H1 (cell line): ENCODE measurements at regions not wholly inside any gene's neighbourhood (a gene's known extent, or its start where the extent isn't known, plus 50 kb on each side); places are given as distances from the start of the nearest gene placed in this dataset.

Experiments
- CTCF ChIA-PET: fragments of 300-600 bp; sonication (Branson Sonifier 250); formaldehyde crosslinking; loops from one replicate; lab custom pipeline; 2021; ENCODE audit not compliant: partially characterized antibody; lab: Charles Lee
- POLR2A ChIA-PET: fragments of 300-600 bp; sonication (Branson Sonifier 250); formaldehyde crosslinking; loops from one replicate; lab custom pipeline; 2021; ENCODE audit warnings: inconsistent platforms; ENCODE audit not compliant: partially characterized antibody; lab: Charles Lee
- DNase-seq, 2 experiments: peaks; one replicate each; pipeline versions ENCODE4 v3.0.0 to v3.0.0-alpha.2; 2010 to 2022; ENCODE audit warnings: low spot score in 2 of 2, low read depth in 1 of 2, mixed read lengths in 1 of 2
- FAIRE-seq: peaks from 2 replicates; lab custom pipeline; 2011; peaks lifted over from hg19 to GRCh38; lab: Jason Lieb, UNC
- H2AFZ ChIP-seq: 2 replicates; pipeline ENCODE4 v1.8.1; 2012; ENCODE audit warnings: low read length, inconsistent platforms
- H2AK5ac ChIP-seq: 2 replicates; pipeline ENCODE4 v1.6.1; 2013; ENCODE audit warnings: low read depth, low read length
- H2BK120ac ChIP-seq: replicated peaks from 2 replicates; pipeline ENCODE3; 2013; ENCODE audit warnings: low read depth, low read length, inconsistent platforms
- H2BK12ac ChIP-seq: 2 replicates; pipeline ENCODE4 v1.6.1; 2013; ENCODE audit warnings: low read depth, low read length
- H2BK15ac ChIP-seq: 2 replicates; pipeline ENCODE4 v1.6.1; 2013; ENCODE audit warnings: low read length
- H2BK20ac ChIP-seq: 2 replicates; pipeline ENCODE4 v1.6.1; 2013; ENCODE audit warnings: low read length
- H2BK5ac ChIP-seq: 2 replicates; pipeline ENCODE4 v1.6.1; 2013; ENCODE audit warnings: low read depth, low read length
- H3K14ac ChIP-seq: 2 replicates; pipeline ENCODE4 v1.6.1; 2013; ENCODE audit warnings: inconsistent platforms; ENCODE audit not compliant: insufficient read length
- H3K18ac ChIP-seq: 2 replicates; pipeline ENCODE4 v1.6.1; 2013; ENCODE audit warnings: low read length; ENCODE audit errors: extremely low read depth
- H3K23ac ChIP-seq: 2 replicates; pipeline ENCODE4 v1.6.1; 2013; ENCODE audit warnings: inconsistent platforms; ENCODE audit not compliant: insufficient read length
- H3K23me2 ChIP-seq: 2 replicates; pipeline ENCODE4 v1.6.1; 2013; ENCODE audit warnings: low read depth, low read length
- H3K27ac ChIP-seq: 2 replicates; pipeline ENCODE4 v1.6.1; 2011; ENCODE audit warnings: low read depth, low read length, inconsistent platforms
- H3K27me3 ChIP-seq, 4 experiments: replicated peaks in 1 of 4; 1 replicate in 1 of 4; 2 replicates in 3 of 4; pipeline versions ENCODE4 v1.6.1 to v1.8.1; 2011 to 2013; ENCODE audit warnings: low read length in 3 of 4, mild to moderate bottlenecking in 3 of 4, inconsistent platforms in 2 of 4, mixed read lengths in 2 of 4, moderate library complexity in 1 of 4; ENCODE audit not compliant: control insufficient read depth in 3 of 4, insufficient read depth in 3 of 4; ENCODE audit errors: extremely low read depth in 1 of 4
- H3K36me3 ChIP-seq, 4 experiments: 2 replicates each; pipeline versions ENCODE4 v1.6.1 to v1.8.1; 2011 to 2013; ENCODE audit warnings: mild to moderate bottlenecking in 4 of 4, low read length in 3 of 4, moderate library complexity in 2 of 4, control low read depth in 1 of 4, inconsistent platforms in 1 of 4; ENCODE audit not compliant: insufficient read depth in 4 of 4, control insufficient read depth in 2 of 4
- H3K4ac ChIP-seq: replicated peaks from 2 replicates; pipeline ENCODE3; 2013; ENCODE audit warnings: low read length, low read depth, mixed read lengths, inconsistent platforms; ENCODE audit not compliant: insufficient read length
- H3K4me1 ChIP-seq, 4 experiments: replicated peaks in 1 of 4; 1 replicate in 1 of 4; 2 replicates in 3 of 4; pipeline versions ENCODE4 v1.6.1 to v1.8.1; 2011 to 2013; ENCODE audit warnings: low read length in 3 of 4, inconsistent platforms in 2 of 4, mixed read lengths in 1 of 4; ENCODE audit not compliant: insufficient read depth in 4 of 4, control insufficient read depth in 3 of 4
- H3K4me2 ChIP-seq, 2 experiments: 2 replicates each; pipeline versions ENCODE4 v1.6.1 to v1.8.1; 2011 to 2013; ENCODE audit warnings: low read depth in 2 of 2, low read length in 2 of 2, control low read depth in 1 of 2, inconsistent platforms in 1 of 2, mild to moderate bottlenecking in 1 of 2; ENCODE audit not compliant: insufficient read depth in 1 of 2
- H3K4me3 ChIP-seq, 4 experiments: fragments of 200-600, 300-600 bp in 1 of 4; sonication (generic), shearing (Covaris generic), sonication (Bioruptor Twin) in 1 of 4; 2 replicates each; pipeline versions ENCODE4 v1.5.1 to v1.8.1; 2011 to 2016; ENCODE audit warnings: low read length in 4 of 4, low read depth in 3 of 4, control low read depth in 2 of 4, inconsistent platforms in 2 of 4, mild to moderate bottlenecking in 2 of 4, mixed read lengths in 1 of 4, moderate library complexity in 1 of 4; ENCODE audit not compliant: insufficient read depth in 2 of 4; ENCODE audit errors: extremely low read depth in 1 of 4
- H3K56ac ChIP-seq: replicated peaks from 2 replicates; pipeline ENCODE3; 2013; ENCODE audit warnings: low read depth, mild to moderate bottlenecking, mixed read lengths, low read length, inconsistent platforms; ENCODE audit not compliant: insufficient read length
- H3K79me1 ChIP-seq: 2 replicates; pipeline ENCODE4 v1.6.1; 2013; ENCODE audit warnings: low read depth, low read length, control low read depth
- H3K79me2 ChIP-seq, 2 experiments: 2 replicates each; pipeline versions ENCODE4 v1.6.1 to v1.8.1; 2012 to 2013; ENCODE audit warnings: low read length in 2 of 2, mild to moderate bottlenecking in 2 of 2, inconsistent platforms in 1 of 2; ENCODE audit not compliant: insufficient read depth in 2 of 2, control insufficient read depth in 1 of 2
- H3K9ac ChIP-seq, 4 experiments: replicated peaks in 1 of 4; 1 replicate in 1 of 4; 2 replicates in 3 of 4; pipeline versions ENCODE4 v1.6.1 to v1.8.1; 2011 to 2013; ENCODE audit warnings: low read depth in 3 of 4, low read length in 3 of 4, control low read depth in 2 of 4, mild to moderate bottlenecking in 2 of 4, moderate library complexity in 2 of 4, inconsistent platforms in 1 of 4; ENCODE audit errors: extremely low read depth in 1 of 4
- H3K9me3 ChIP-seq, 2 experiments: 2 replicates each; pipeline versions ENCODE4 v1.6.1 to v1.8.1; 2012 to 2013; ENCODE audit warnings: mild to moderate bottlenecking in 2 of 2, moderate library complexity in 2 of 2, control low read depth in 1 of 2, inconsistent platforms in 1 of 2, low read depth in 1 of 2, low read length in 1 of 2, mixed read lengths in 1 of 2; ENCODE audit not compliant: insufficient read depth in 2 of 2
- H4K20me1 ChIP-seq, 2 experiments: replicated peaks in 1 of 2; 2 replicates each; pipeline versions ENCODE3 to v1.8.1; 2011 to 2013; ENCODE audit warnings: inconsistent platforms in 2 of 2, low read length in 2 of 2, mild to moderate bottlenecking in 1 of 2; ENCODE audit not compliant: insufficient read depth in 2 of 2, control insufficient read depth in 1 of 2
- H4K5ac ChIP-seq: 2 replicates; pipeline ENCODE4 v1.6.1; 2013; ENCODE audit warnings: low read length, low read depth, mixed read lengths, inconsistent platforms; ENCODE audit not compliant: insufficient read length
- H4K8ac ChIP-seq: 2 replicates; pipeline ENCODE4 v1.8.0; 2013; ENCODE audit warnings: mild to moderate bottlenecking, moderate library complexity, low read length, inconsistent platforms; ENCODE audit not compliant: insufficient read depth; ENCODE audit errors: extremely low read depth
- H4K91ac ChIP-seq: replicated peaks from 2 replicates; pipeline ENCODE3; 2013; ENCODE audit warnings: low read length, mixed read lengths, inconsistent platforms; ENCODE audit not compliant: insufficient read length
- RFX5 ChIP-seq: IDR thresholded peaks from 2 replicates; pipeline ENCODE4 v1.6.1; 2011; ENCODE audit warnings: low read depth, low read length, improper control_type of control experiment, borderline replicate concordance
- SUZ12 ChIP-seq: fragments of 200-600 bp; sonication (generic); IDR thresholded peaks from 2 replicates; pipeline ENCODE4 v1.6.1; 2012; ENCODE audit warnings: mild to moderate bottlenecking, inconsistent platforms, low read length, moderate library complexity, mixed read lengths
- WGBS, 2 experiments: shearing (Covaris generic) in 1 of 2; methylation state at CpG; one replicate each; pipeline versions ENCODE4 v1.1.6 to v1.1.7; 2013 to 2015; ENCODE audit warnings: low lambda C conversion rate in 2 of 2, mixed read lengths in 2 of 2, inconsistent platforms in 1 of 2, low coverage in 1 of 2, missing lambda C conversion rate in 1 of 2; ENCODE audit not compliant: insufficient replicate concordance in 2 of 2, insufficient coverage in 1 of 2, insufficient read length in 1 of 2; ENCODE audit errors: extremely low coverage in 1 of 2, missing lambda C conversion rate in 1 of 2; 5-methylcytosine and 5-hydroxymethylcytosine counted together

DNA sequence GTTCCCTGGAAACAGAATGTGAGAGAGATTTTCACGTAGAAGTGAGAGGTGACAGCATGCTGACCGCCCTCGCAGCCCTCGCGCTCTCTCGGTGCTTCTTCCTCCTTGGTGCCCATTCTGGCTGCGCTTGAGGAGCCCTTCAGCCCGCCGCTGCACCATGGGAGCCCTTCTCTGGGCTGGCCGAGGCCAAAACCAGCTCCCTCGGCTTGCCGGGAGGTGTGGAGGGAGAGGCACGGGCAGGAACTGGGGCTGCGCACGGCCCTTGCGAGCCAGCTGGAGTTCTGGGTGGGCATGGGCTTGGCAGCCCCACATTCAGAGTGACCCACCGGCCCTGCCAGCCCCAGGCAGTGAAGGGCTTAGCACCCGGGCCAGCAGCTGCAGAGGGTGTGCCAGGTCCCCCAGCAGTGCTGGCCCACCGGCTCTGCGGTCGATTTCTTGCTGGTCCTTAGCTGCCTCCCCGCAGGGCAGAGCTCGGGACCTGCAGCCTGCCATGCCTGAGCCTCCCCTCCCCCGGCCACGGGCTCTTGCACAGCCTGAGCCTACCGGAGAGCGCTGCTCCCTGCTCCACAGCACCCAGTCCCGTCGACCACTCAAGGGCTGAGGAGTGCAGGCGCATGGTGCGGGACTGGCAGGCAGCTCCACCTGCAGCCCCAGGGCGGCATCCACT lies 888.7 kb upstream of the ZWINT start:
- Histone ChIP-seq H3K4me2 (no peak overlapping the region), H4K8ac (no peak overlapping the region), H2BK5ac (no peak overlapping the region), H2BK15ac (no peak overlapping the region), H3K4me1 (peaks cover 0 to 4% (median 0%) of the 10 kb centered on the region in 4 experiments; a peak in 1 of 7 replicates), H2AK5ac (no peak overlapping the region), H2AFZ (no peak overlapping the region), H3K9me3 (peaks cover 0 to 8% of the 10 kb centered on the region in 2 experiments; a peak in 2 of 4 replicates), H3K4ac (no peak overlapping the region), H2BK120ac (no peak overlapping the region), H3K9ac (no peak overlapping the region), H4K20me1 (no peaks in the 10 kb centered on the region), H3K18ac (no peak overlapping the region), H3K79me2 (no peaks in the 10 kb centered on the region), H3K23me2 (no peaks in the 10 kb centered on the region), H3K23ac (no peak overlapping the region), H3K56ac (no peak overlapping the region), H3K27ac (no peak overlapping the region), H3K27me3 (no peaks in the 10 kb centered on the region), H4K5ac (no peak overlapping the region), H3K79me1 (no peaks in the 10 kb centered on the region), H3K14ac (no peak overlapping the region), H3K36me3 (no peaks in the 10 kb centered on the region), H4K91ac (no peak overlapping the region), H3K4me3 (no peak overlapping the region), H2BK12ac (no peak overlapping the region), H2BK20ac (no peak overlapping the region)
- FAIRE-seq (no peak), DNase-seq (no peak)
- 92% methylated on average over 21 of the region's 32 CpGs; no CpG with 5 or more reads in 1 of the 2 experiments for WGBS, 2 experiments
- TF ChIP-seq RFX5 (no peak), SUZ12 (no peak)
- CTCF ChIA-PET: interaction anchor here (0.6 to 0.7 kb wide), 2 partner anchors 18 to 88 kb away, joined by 3 read pairs; no protein-coding TSS in a partner anchor
- POLR2A ChIA-PET: no interaction called here
